K562 (cell line): ENCODE measurements at regions not wholly inside any gene's neighbourhood (a gene's known extent, or its start where the extent isn't known, plus 50 kb on each side); places are given as distances from the start of the nearest gene placed in this dataset.

Experiments
- CEBPB ChIP-seq: fragments of 450-650 bp; IDR thresholded peaks from 2 replicates; pipeline ENCODE4 v1.6.1; 2016; ENCODE audit warnings: missing genetic modification characterization, missing compliant biosample characterization
- JUND ChIP-seq, 2 experiments: IDR thresholded peaks; 2 replicates in 1 of 2; 3 replicates in 1 of 2; pipeline ENCODE4 v1.6.1; 2011; ENCODE audit warnings: borderline replicate concordance in 2 of 2, low read depth in 2 of 2, low read length in 2 of 2, improper control_type of control experiment in 1 of 2, missing biosample characterization in 1 of 2, missing genetic modification characterization in 1 of 2, missing genetic modification reagents in 1 of 2
- PHF8 ChIP-seq: fragments of 200-600 bp; sonication (generic); IDR thresholded peaks from 2 replicates; pipeline ENCODE4 v1.6.1; 2012; ENCODE audit warnings: mixed run types, mild to moderate bottlenecking, inconsistent platforms, low read length, moderate library complexity, borderline replicate concordance
- POLR2A ChIP-seq: fragments of 450-650 bp; conservative IDR thresholded peaks from 2 replicates; pipeline ENCODE4 v1.6.1; 2016
- RBM25 ChIP-seq: fragments of 200-400 bp; formaldehyde crosslinking; IDR thresholded peaks from 2 replicates; pipeline ENCODE4 v1.6.1; 2018; ENCODE audit warnings: low read length, low read depth, moderate library complexity; ENCODE audit not compliant: severe bottlenecking
- ZNF75A ChIP-seq: fragments of 450-650 bp; formaldehyde crosslinking; IDR thresholded peaks from 2 replicates; pipeline ENCODE4 v1.4.0; 2020; ENCODE audit warnings: mild to moderate bottlenecking
- ZSCAN29 ChIP-seq: fragments of 450-650 bp; IDR thresholded peaks from 2 replicates; pipeline ENCODE4 v1.6.1; 2017
- TF ChIP-seq, protein P1 (sequence below): fragments of 450-650 bp; IDR thresholded peaks from one replicate; pipeline ENCODE4 v1.6.1; 2018; ENCODE audit warnings: mild to moderate bottlenecking, moderate library complexity; ENCODE audit not compliant: partially characterized antibody
- TF ChIP-seq, protein P2 (sequence below), 3 experiments: IDR thresholded peaks in 2 of 3; conservative IDR thresholded peaks in 1 of 3; 2 replicates each; pipeline ENCODE4 v1.5.1; 2011 to 2012; ENCODE audit warnings: low read length in 3 of 3, mild to moderate bottlenecking in 3 of 3, control low read depth in 2 of 3, improper control_type of control experiment in 1 of 3, inconsistent platforms in 1 of 3, low read depth in 1 of 3, mixed read lengths in 1 of 3, moderate library complexity in 1 of 3; ENCODE audit not compliant: insufficient read depth in 2 of 3
- TF ChIP-seq, protein P3 (sequence below), 2 experiments: fragments of 450-650 bp; formaldehyde crosslinking in 1 of 2; IDR thresholded peaks; 2 replicates each; pipeline versions ENCODE4 v1.4.0 to v1.6.1; 2014 to 2020; ENCODE audit warnings: mild to moderate bottlenecking in 2 of 2, borderline replicate concordance in 1 of 2, low read depth in 1 of 2
- TF ChIP-seq, protein P4 (sequence below): sonication (generic); formaldehyde crosslinking; IDR thresholded peaks from 2 replicates; pipeline ENCODE4 v1.8.1; 2022; ENCODE audit warnings: missing genetic modification reagents
- TF ChIP-seq, protein P5 (sequence below): fragments of 450-650 bp; formaldehyde crosslinking; IDR thresholded peaks from 2 replicates; pipeline ENCODE4 v1.4.0; 2020; ENCODE audit warnings: mild to moderate bottlenecking, moderate library complexity
- TF ChIP-seq, protein P6 (sequence below): fragments of 200-800 bp; sonication (Bioruptor generic); IDR thresholded peaks from 2 replicates; pipeline ENCODE4 v1.6.1; 2017; ENCODE audit warnings: missing genetic modification characterization, missing compliant biosample characterization

DNA sequence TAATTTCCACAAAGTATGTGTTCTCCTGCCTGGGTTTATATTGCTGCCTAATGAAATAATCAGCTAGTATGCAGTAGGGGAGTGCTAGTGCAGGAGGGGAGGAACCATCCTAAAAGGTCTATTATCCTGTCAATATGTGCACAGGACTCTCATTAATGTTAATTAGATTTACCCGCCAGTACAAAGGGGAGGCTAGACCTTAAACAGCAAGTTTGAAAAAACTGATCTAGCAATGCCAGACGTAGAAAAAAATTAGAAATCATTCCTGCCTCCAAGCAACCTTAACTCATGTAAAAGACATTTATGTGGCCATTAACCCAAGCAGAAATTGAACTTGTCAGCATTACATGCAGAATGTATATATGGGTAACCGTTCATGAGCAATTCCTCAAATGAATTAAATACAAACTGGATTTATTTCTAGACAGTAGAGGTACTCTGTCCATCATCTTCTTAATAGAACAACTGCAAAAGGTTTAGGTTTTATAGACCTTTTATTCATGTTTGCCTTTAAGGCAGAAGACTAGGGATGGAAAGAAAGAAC lies 294.3 kb upstream of the TENM3 start:
- no peak for TF ChIP-seq ZSCAN29
- no peak for TF ChIP-seq POLR2A
- TF ChIP-seq RBM25, result no peak
- TF ChIP-seq, protein P1, sequence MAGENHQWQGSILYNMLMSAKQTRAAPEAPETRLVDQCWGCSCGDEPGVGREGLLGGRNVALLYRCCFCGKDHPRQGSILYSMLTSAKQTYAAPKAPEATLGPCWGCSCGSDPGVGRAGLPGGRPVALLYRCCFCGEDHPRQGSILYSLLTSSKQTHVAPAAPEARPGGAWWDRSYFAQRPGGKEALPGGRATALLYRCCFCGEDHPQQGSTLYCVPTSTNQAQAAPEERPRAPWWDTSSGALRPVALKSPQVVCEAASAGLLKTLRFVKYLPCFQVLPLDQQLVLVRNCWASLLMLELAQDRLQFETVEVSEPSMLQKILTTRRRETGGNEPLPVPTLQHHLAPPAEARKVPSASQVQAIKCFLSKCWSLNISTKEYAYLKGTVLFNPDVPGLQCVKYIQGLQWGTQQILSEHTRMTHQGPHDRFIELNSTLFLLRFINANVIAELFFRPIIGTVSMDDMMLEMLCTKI, result no peak
- TF ChIP-seq ZNF75A (CRISPR knock-in tag), result no peak
- TF ChIP-seq JUND (IDR thresholded peaks at IDR 0.05; ENCODE audit: borderline replicate concordance, low read depth, low read length), result no peak
- TF ChIP-seq JUND (tag; IDR thresholded peaks at IDR 0.05; ENCODE audit: borderline replicate concordance, low read depth, low read length), result no peak
- TF ChIP-seq, protein P2, sequence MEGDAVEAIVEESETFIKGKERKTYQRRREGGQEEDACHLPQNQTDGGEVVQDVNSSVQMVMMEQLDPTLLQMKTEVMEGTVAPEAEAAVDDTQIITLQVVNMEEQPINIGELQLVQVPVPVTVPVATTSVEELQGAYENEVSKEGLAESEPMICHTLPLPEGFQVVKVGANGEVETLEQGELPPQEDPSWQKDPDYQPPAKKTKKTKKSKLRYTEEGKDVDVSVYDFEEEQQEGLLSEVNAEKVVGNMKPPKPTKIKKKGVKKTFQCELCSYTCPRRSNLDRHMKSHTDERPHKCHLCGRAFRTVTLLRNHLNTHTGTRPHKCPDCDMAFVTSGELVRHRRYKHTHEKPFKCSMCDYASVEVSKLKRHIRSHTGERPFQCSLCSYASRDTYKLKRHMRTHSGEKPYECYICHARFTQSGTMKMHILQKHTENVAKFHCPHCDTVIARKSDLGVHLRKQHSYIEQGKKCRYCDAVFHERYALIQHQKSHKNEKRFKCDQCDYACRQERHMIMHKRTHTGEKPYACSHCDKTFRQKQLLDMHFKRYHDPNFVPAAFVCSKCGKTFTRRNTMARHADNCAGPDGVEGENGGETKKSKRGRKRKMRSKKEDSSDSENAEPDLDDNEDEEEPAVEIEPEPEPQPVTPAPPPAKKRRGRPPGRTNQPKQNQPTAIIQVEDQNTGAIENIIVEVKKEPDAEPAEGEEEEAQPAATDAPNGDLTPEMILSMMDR (IDR thresholded peaks at IDR 0.05 in 2 of 3, conservative IDR thresholded peaks at IDR 0.05 in 1 of 3; ENCODE audit: insufficient read depth in 2 of 3, low read depth in 1 of 3, low read length in 3 of 3), result no peak
- no peak for TF ChIP-seq PHF8
- TF ChIP-seq CEBPB (tag), result no peak
- TF ChIP-seq, protein P3, sequence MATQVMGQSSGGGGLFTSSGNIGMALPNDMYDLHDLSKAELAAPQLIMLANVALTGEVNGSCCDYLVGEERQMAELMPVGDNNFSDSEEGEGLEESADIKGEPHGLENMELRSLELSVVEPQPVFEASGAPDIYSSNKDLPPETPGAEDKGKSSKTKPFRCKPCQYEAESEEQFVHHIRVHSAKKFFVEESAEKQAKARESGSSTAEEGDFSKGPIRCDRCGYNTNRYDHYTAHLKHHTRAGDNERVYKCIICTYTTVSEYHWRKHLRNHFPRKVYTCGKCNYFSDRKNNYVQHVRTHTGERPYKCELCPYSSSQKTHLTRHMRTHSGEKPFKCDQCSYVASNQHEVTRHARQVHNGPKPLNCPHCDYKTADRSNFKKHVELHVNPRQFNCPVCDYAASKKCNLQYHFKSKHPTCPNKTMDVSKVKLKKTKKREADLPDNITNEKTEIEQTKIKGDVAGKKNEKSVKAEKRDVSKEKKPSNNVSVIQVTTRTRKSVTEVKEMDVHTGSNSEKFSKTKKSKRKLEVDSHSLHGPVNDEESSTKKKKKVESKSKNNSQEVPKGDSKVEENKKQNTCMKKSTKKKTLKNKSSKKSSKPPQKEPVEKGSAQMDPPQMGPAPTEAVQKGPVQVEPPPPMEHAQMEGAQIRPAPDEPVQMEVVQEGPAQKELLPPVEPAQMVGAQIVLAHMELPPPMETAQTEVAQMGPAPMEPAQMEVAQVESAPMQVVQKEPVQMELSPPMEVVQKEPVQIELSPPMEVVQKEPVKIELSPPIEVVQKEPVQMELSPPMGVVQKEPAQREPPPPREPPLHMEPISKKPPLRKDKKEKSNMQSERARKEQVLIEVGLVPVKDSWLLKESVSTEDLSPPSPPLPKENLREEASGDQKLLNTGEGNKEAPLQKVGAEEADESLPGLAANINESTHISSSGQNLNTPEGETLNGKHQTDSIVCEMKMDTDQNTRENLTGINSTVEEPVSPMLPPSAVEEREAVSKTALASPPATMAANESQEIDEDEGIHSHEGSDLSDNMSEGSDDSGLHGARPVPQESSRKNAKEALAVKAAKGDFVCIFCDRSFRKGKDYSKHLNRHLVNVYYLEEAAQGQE (IDR thresholded peaks at IDR 0.05; ENCODE audit: borderline replicate concordance), result no peak
- TF ChIP-seq, protein P3 (CRISPR knock-in tag; IDR thresholded peaks at IDR 0.05; ENCODE audit: low read depth), result no peak
- TF ChIP-seq, protein P4, sequence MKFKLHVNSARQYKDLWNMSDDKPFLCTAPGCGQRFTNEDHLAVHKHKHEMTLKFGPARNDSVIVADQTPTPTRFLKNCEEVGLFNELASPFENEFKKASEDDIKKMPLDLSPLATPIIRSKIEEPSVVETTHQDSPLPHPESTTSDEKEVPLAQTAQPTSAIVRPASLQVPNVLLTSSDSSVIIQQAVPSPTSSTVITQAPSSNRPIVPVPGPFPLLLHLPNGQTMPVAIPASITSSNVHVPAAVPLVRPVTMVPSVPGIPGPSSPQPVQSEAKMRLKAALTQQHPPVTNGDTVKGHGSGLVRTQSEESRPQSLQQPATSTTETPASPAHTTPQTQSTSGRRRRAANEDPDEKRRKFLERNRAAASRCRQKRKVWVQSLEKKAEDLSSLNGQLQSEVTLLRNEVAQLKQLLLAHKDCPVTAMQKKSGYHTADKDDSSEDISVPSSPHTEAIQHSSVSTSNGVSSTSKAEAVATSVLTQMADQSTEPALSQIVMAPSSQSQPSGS, result no peak
- TF ChIP-seq, protein P5, sequence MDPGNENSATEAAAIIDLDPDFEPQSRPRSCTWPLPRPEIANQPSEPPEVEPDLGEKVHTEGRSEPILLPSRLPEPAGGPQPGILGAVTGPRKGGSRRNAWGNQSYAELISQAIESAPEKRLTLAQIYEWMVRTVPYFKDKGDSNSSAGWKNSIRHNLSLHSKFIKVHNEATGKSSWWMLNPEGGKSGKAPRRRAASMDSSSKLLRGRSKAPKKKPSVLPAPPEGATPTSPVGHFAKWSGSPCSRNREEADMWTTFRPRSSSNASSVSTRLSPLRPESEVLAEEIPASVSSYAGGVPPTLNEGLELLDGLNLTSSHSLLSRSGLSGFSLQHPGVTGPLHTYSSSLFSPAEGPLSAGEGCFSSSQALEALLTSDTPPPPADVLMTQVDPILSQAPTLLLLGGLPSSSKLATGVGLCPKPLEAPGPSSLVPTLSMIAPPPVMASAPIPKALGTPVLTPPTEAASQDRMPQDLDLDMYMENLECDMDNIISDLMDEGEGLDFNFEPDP (CRISPR knock-in tag), result no peak
- TF ChIP-seq, protein P6, sequence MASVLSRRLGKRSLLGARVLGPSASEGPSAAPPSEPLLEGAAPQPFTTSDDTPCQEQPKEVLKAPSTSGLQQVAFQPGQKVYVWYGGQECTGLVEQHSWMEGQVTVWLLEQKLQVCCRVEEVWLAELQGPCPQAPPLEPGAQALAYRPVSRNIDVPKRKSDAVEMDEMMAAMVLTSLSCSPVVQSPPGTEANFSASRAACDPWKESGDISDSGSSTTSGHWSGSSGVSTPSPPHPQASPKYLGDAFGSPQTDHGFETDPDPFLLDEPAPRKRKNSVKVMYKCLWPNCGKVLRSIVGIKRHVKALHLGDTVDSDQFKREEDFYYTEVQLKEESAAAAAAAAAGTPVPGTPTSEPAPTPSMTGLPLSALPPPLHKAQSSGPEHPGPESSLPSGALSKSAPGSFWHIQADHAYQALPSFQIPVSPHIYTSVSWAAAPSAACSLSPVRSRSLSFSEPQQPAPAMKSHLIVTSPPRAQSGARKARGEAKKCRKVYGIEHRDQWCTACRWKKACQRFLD (CRISPR knock-in tag), result no peak
